ENCODE measurements at regions not wholly inside any gene's neighbourhood (a gene's known extent, or its start where the extent isn't known, plus 50 kb on each side); places are given as distances from the start of the nearest gene placed in this dataset.
"Not testable (repeated sequence)": the region's sequence is repeated elsewhere in the genome, so short reads cannot be mapped to it uniquely, and the experiment has no call there.

DNA sequence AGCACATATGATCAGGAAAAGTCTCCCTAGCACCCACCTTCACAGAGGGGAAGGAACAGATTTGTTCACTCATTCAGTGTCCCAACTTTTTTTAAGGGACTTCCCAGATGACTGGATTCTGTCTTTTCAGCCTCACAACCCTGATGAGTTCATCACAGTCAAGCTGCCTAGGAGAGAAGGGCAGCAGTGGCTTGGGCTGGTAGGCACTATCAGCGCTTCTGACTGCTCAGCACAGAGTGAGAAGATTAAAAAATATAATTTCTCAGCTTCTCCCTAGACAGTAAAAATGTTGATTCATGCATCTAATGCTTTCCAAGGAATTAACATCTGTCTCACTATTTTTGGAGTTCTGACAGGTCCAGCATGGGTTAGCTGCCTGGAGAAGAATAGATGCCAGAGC, 328.2 kb downstream of the DTHD1 start:
- Mint-ChIP-seq H3K36me3 (ENCODE audit: low read depth) (no peaks in the 10 kb centered on the region), H3K9me3 (peaks cover 6% of the 10 kb centered on the region), H3K27ac (no peak overlapping the region), H3K4me3 (no peak overlapping the region), H3K4me1 (ENCODE audit: low read depth) (no peaks in the 10 kb centered on the region), H3K27me3 (no peaks in the 10 kb centered on the region)
- H3K27ac ChIP-seq (ENCODE audit: low read depth in 1 of 2, low read length in 2 of 2): no peak overlapping the region
- H3K27me3 ChIP-seq (ENCODE audit: control insufficient read depth in 1 of 2, insufficient read depth in 2 of 2, low read length in 2 of 2): peaks cover 0 to 4% of the 10 kb centered on the region in 2 experiments
- H3K4me1 ChIP-seq (ENCODE audit: insufficient read depth, low read length): no peaks in the 10 kb centered on the region
- no peaks in the 10 kb centered on the region for H3K36me3 ChIP-seq (ENCODE audit: insufficient read depth, low read length)
- TF ChIP-seq, protein P1, sequence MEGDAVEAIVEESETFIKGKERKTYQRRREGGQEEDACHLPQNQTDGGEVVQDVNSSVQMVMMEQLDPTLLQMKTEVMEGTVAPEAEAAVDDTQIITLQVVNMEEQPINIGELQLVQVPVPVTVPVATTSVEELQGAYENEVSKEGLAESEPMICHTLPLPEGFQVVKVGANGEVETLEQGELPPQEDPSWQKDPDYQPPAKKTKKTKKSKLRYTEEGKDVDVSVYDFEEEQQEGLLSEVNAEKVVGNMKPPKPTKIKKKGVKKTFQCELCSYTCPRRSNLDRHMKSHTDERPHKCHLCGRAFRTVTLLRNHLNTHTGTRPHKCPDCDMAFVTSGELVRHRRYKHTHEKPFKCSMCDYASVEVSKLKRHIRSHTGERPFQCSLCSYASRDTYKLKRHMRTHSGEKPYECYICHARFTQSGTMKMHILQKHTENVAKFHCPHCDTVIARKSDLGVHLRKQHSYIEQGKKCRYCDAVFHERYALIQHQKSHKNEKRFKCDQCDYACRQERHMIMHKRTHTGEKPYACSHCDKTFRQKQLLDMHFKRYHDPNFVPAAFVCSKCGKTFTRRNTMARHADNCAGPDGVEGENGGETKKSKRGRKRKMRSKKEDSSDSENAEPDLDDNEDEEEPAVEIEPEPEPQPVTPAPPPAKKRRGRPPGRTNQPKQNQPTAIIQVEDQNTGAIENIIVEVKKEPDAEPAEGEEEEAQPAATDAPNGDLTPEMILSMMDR (IDR thresholded peaks at IDR 0.05): no peak
- ATAC-seq (ENCODE audit: poor library complexity) (no peak), DNase-seq (no peak)
- intact Hi-C loops (cut with DNase I, micrococcal nuclease): no loop called here
- H3K4me3 ChIP-seq (ENCODE audit: low read length): no peak overlapping the region
- CTCF ChIA-PET: no interaction called here
- POLR2A ChIA-PET: no interaction called here
- no peaks in the 10 kb centered on the region for H3K9me3 ChIP-seq (ENCODE audit: control insufficient read depth in 1 of 2, insufficient read depth in 1 of 2, low read length in 2 of 2)

DNA sequence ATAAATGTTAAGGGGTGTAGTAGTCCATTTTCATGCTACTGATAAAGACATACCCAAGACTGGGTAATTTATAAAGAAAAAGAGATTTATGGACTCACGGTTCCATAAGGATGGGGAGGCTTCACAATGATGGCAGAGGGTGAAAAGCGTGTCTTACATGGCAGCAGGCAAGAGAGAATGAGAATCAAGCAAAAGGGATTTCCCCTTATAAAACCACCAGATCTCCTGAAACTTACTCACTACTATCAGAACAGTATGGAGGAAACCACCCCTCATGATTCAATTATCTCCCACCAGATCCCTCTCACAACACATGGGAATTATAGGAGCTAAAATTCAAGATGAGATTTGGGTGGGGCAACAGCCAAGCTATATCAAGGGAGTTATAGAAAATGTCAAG, 329.2 kb downstream of the DTHD1 start:
- H3K4me3 Mint-ChIP-seq: no peak overlapping the region

DNA sequence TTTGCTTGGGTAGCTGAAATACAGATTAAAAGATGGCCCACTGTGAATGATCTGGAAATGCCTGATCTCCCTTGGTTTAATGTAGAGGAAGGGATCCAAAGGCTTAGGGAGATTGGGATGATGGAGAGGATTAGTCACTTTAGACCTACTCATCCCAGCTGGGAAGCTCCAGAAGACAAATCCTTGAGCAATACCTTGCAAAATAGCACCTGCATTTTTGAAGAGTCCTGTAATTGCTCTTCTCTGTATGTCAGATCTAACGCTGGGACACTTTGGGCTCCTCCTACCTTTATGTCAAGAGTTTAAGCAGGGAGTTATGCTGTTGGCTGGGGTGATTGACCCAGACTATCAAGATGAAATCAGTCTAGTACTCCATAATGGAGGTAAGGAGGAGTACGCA, 331.7 kb downstream of the DTHD1 start:
- H3K27ac Mint-ChIP-seq; H3K36me3 ChIP-seq (ENCODE audit: insufficient read depth, low read length); H3K9me3 ChIP-seq (ENCODE audit: control insufficient read depth in 1 of 2, insufficient read depth in 1 of 2, low read length in 2 of 2); intact Hi-C loops (cut with DNase I, micrococcal nuclease); CTCF ChIA-PET; H3K4me1 ChIP-seq (ENCODE audit: insufficient read depth, low read length); H3K4me3 ChIP-seq (ENCODE audit: low read length); H3K27ac ChIP-seq (ENCODE audit: low read depth in 1 of 2, low read length in 2 of 2); POLR2A ChIA-PET; DNase-seq; H3K36me3 Mint-ChIP-seq (ENCODE audit: low read depth); H3K9me3 Mint-ChIP-seq; H3K27me3 Mint-ChIP-seq; H3K4me3 Mint-ChIP-seq; H3K27me3 ChIP-seq (ENCODE audit: control insufficient read depth in 1 of 2, insufficient read depth in 2 of 2, low read length in 2 of 2); H3K4me1 Mint-ChIP-seq (ENCODE audit: low read depth); ATAC-seq (ENCODE audit: poor library complexity): not testable (repeated sequence)

More for the DNA sequence above, 329.2 kb downstream of the DTHD1 start:
- no peak overlapping the region for H3K4me3 ChIP-seq (ENCODE audit: low read length)
- H3K27ac ChIP-seq (ENCODE audit: low read depth in 1 of 2, low read length in 2 of 2): no peak overlapping the region
- ChIA-PET POLR2A (no interaction called here), CTCF (no interaction called here)
- intact Hi-C loops (cut with DNase I, micrococcal nuclease): no loop called here
- TF ChIP-seq, protein P1 (IDR thresholded peaks at IDR 0.05): no peak
- Mint-ChIP-seq H3K9me3 (peaks cover 7% of the 10 kb centered on the region), H3K27ac (no peak overlapping the region), H3K4me1 (ENCODE audit: low read depth) (no peaks in the 10 kb centered on the region), H3K27me3 (no peaks in the 10 kb centered on the region), H3K36me3 (ENCODE audit: low read depth) (no peaks in the 10 kb centered on the region)
- no peaks in the 10 kb centered on the region for H3K9me3 ChIP-seq (ENCODE audit: control insufficient read depth in 1 of 2, insufficient read depth in 1 of 2, low read length in 2 of 2)
- no peaks in the 10 kb centered on the region for H3K4me1 ChIP-seq (ENCODE audit: insufficient read depth, low read length)
- ATAC-seq (ENCODE audit: poor library complexity) (no peak), DNase-seq (no peak)
- H3K27me3 ChIP-seq (ENCODE audit: control insufficient read depth in 1 of 2, insufficient read depth in 2 of 2, low read length in 2 of 2): peaks cover 0 to 4% of the 10 kb centered on the region in 2 experiments
- no peaks in the 10 kb centered on the region for H3K36me3 ChIP-seq (ENCODE audit: insufficient read depth, low read length)

DNA sequence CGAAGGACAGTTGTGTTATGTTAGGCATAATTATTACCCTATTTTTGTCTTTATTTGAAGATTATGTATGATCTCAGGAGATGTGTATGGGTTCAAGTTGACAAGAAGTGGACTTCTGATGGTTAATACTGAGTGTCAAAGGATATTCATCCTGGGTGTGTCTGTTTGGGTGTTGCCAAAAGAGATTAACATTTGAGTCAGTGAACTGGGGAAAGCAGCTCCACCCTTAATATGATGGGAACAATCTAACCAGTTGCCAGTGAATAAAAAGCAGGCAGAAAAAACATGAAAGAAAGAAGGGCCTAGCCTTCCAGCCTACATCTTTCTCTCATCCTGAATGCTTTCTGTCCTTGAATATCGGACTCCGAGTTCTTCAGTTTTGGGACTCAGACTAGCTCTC, 332.6 kb downstream of the DTHD1 start:
- intact Hi-C loops (cut with DNase I, micrococcal nuclease): no loop called here
- no peak for DNase-seq
- CTCF ChIA-PET: no interaction called here
- no peaks in the 10 kb centered on the region for H3K4me1 Mint-ChIP-seq (ENCODE audit: low read depth)
- Histone ChIP-seq H3K9me3 (ENCODE audit: control insufficient read depth in 1 of 2, insufficient read depth in 1 of 2, low read length in 2 of 2) (no peaks in the 10 kb centered on the region), H3K27ac (ENCODE audit: low read depth in 1 of 2, low read length in 2 of 2) (no peak overlapping the region), H3K4me3 (ENCODE audit: low read length) (no peak overlapping the region), H3K36me3 (ENCODE audit: insufficient read depth, low read length) (no peaks in the 10 kb centered on the region), H3K4me1 (ENCODE audit: insufficient read depth, low read length) (no peaks in the 10 kb centered on the region), H3K27me3 (ENCODE audit: control insufficient read depth in 1 of 2, insufficient read depth in 2 of 2, low read length in 2 of 2) (peaks cover 0 to 4% of the 10 kb centered on the region in 2 experiments)
- peaks cover 8% of the 10 kb centered on the region for H3K9me3 Mint-ChIP-seq
- H3K27ac Mint-ChIP-seq: no peak overlapping the region
- POLR2A ChIA-PET: no interaction called here
- no peak overlapping the region for H3K4me3 Mint-ChIP-seq
- no peaks in the 10 kb centered on the region for H3K27me3 Mint-ChIP-seq
- no peak for ATAC-seq (ENCODE audit: poor library complexity)
- no peaks in the 10 kb centered on the region for H3K36me3 Mint-ChIP-seq (ENCODE audit: low read depth)
- TF ChIP-seq, protein P1 (IDR thresholded peaks at IDR 0.05): no peak

Data from CD4-positive, alpha-beta T cell (primary cell).